AG04449 (cell line): ENCODE measurements at regions not wholly inside any gene's neighbourhood (a gene's known extent, or its start where the extent isn't known, plus 50 kb on each side); places are given as distances from the start of the nearest gene placed in this dataset.

Experiments used
- CTCF ChIA-PET: fragments of 350-600 bp; formaldehyde crosslinking; extraction: SDS; loops from one replicate; lab custom pipeline; 2021; ENCODE audit warnings: antibody characterized with exemption; lab: Yijun Ruan, JAX
- POLR2A ChIA-PET: fragments of 400-600, 350-600 bp; formaldehyde crosslinking; extraction: SDS; loops from one replicate; lab custom pipeline; 2020; ENCODE audit warnings: antibody characterized with exemption, inconsistent platforms; lab: Yijun Ruan, JAX
- DNase-seq: peaks from one replicate; pipeline ENCODE4 v3.0.0-alpha.2; 2010; ENCODE audit warnings: low read depth, low spot score
- H3K4me3 ChIP-seq: 2 replicates; pipeline ENCODE4 v1.5.1; 2011; ENCODE audit warnings: low read depth, mild to moderate bottlenecking, control low read depth, low read length
- CTCF ChIP-seq: IDR thresholded peaks from one replicate; pipeline ENCODE4 v1.5.1; 2011; ENCODE audit warnings: mild to moderate bottlenecking, moderate library complexity, low read length, control low read depth, inconsistent platforms; ENCODE audit not compliant: insufficient read depth; ENCODE audit errors: missing control alignments

GRCh38 chr20:24805456-24806238 lies 143.4 kb upstream of the CST7 start:
- DNase-seq: no peak
- CTCF ChIA-PET: no interaction called here
- no peak for TF ChIP-seq CTCF
- H3K4me3 ChIP-seq: no peak overlapping the region
- POLR2A ChIA-PET: no interaction called here

GRCh38 chr20:24806705-24807676 lies 142.1 kb upstream of the CST7 start:
- no peak for DNase-seq
- CTCF ChIA-PET: no interaction called here
- TF ChIP-seq CTCF: no peak
- H3K4me3 ChIP-seq: no peak overlapping the region
- POLR2A ChIA-PET: no interaction called here

GRCh38 chr20:24808616-24809015 lies 140.5 kb upstream of the CST7 start:
- DNase-seq: no peak
- CTCF ChIA-PET: no interaction called here
- TF ChIP-seq CTCF: no peak
- no peak overlapping the region for H3K4me3 ChIP-seq
- POLR2A ChIA-PET: no interaction called here

- no peak overlapping the region for H3K4me3 ChIP-seq
- ChIA-PET CTCF (no interaction called here), POLR2A (no interaction called here)
- DNase-seq: no peak
- TF ChIP-seq CTCF: no peak
Measured at GRCh38 chr20:24809606-24810005, 139.5 kb upstream of the CST7 start.

GRCh38 chr20:24810676-24811407 lies 138.2 kb upstream of the CST7 start:
- TF ChIP-seq CTCF: no peak
- H3K4me3 ChIP-seq: no peak overlapping the region
- ChIA-PET POLR2A (interaction anchor here (1.2 kb wide), 1 partner anchor 12 kb away, joined by 3 read pairs; no protein-coding TSS in a partner anchor), CTCF (no interaction called here)
- DNase-seq: no peak
